HG03095 (cell line): ENCODE measurements at regions not wholly inside any gene's neighbourhood (a gene's known extent, or its start where the extent isn't known, plus 50 kb on each side); places are given as distances from the start of the nearest gene placed in this dataset.

Experiments used
- ATAC-seq: cut with Tn5 transposase; IDR thresholded peaks from one replicate; pipeline ENCODE4 v1.9.1; 2021; ENCODE audit warnings: moderate library complexity; ENCODE audit not compliant: unreplicated experiment

- no peak for ATAC-seq
Measured at GRCh38 chr13:22461854-22462490, 718.8 kb upstream of the SGCG start.

GRCh38 chr13:22463089-22463488 is 717.7 kb upstream of the SGCG start:
- ATAC-seq = no peak

- ATAC-seq = no peak
Measured at GRCh38 chr13:22468045-22468444, 712.7 kb upstream of the SGCG start.

- no peak for ATAC-seq
Measured at GRCh38 chr13:22468824-22469223, 712.0 kb upstream of the SGCG start.

GRCh38 chr13:22469452-22469851 is 711.3 kb upstream of the SGCG start:
- no peak for ATAC-seq

GRCh38 chr13:22470075-22470474 is 710.7 kb upstream of the SGCG start:
- ATAC-seq = no peak

GRCh38 chr13:22482496-22483000 is 698.2 kb upstream of the SGCG start:
- ATAC-seq = no peak

- no peak for ATAC-seq
Measured at GRCh38 chr13:22483276-22483675, 697.5 kb upstream of the SGCG start.

GRCh38 chr13:22486490-22486889 is 694.3 kb upstream of the SGCG start:
- ATAC-seq = no peak

- ATAC-seq = no peak
Measured at GRCh38 chr13:22487932-22488331, 692.8 kb upstream of the SGCG start.

- ATAC-seq = no peak
Measured at GRCh38 chr13:22489771-22490170, 691.0 kb upstream of the SGCG start.

GRCh38 chr13:22495819-22496218 is 685.0 kb upstream of the SGCG start:
- ATAC-seq = no peak

- no peak for ATAC-seq
Measured at GRCh38 chr13:22496803-22497508, 683.8 kb upstream of the SGCG start.

- no peak for ATAC-seq
Measured at GRCh38 chr13:22497991-22498780, 682.6 kb upstream of the SGCG start.

- ATAC-seq = no peak
Measured at GRCh38 chr13:22499919-22500318, 680.9 kb upstream of the SGCG start.

- no peak for ATAC-seq
Measured at GRCh38 chr13:22505489-22505888, 675.3 kb upstream of the SGCG start.

GRCh38 chr13:22506096-22506691 is 674.6 kb upstream of the SGCG start:
- no peak for ATAC-seq

- no peak for ATAC-seq
Measured at GRCh38 chr13:22517544-22517943, 663.2 kb upstream of the SGCG start.

GRCh38 chr13:22536851-22537250 is 643.9 kb upstream of the SGCG start:
- ATAC-seq = no peak

GRCh38 chr13:22538400-22538799 is 642.4 kb upstream of the SGCG start:
- ATAC-seq = no peak

GRCh38 chr13:22549126-22549525 is 631.7 kb upstream of the SGCG start:
- no peak for ATAC-seq
